ENCODE measurements at regions not wholly inside any gene's neighbourhood (a gene's known extent, or its start where the extent isn't known, plus 50 kb on each side); places are given as distances from the start of the nearest gene placed in this dataset.

DNA sequence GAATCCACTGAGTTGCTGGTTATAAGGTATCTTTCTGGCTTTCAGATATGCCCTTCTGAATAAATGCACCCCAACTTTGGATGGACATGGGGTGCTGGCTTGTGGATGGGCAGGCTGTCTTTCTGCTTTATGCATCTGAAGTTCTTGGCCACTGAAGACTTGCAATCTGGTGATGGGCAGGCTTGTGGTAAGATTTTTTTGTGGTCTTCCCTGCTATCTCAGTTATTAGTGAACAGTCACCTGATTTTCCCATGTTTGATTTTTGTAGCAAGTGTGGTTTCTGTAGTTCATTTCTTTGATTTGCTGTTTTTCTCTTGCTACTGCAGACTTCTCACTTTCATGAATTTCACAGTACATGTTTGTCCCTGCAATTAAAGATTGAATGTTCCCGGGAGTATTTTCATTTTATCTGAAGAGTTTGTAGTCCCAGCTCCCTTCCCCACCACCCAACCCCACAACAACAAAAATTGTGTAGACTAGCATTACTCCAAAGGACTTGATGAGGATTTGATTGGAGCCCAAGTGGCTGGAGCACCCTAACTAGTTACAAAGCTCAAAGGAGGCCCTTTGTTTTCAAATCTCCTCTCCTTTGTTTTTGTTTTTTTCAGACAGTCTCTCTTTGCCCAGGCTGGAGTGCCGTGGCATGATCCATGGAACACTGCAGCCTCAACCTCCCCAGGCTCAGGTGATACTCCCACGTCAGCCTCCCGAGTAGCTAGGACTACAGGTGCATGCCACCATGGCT is 63.6 kb upstream of the MGAT5 start:
- DNase-seq, result no peak

DNA sequence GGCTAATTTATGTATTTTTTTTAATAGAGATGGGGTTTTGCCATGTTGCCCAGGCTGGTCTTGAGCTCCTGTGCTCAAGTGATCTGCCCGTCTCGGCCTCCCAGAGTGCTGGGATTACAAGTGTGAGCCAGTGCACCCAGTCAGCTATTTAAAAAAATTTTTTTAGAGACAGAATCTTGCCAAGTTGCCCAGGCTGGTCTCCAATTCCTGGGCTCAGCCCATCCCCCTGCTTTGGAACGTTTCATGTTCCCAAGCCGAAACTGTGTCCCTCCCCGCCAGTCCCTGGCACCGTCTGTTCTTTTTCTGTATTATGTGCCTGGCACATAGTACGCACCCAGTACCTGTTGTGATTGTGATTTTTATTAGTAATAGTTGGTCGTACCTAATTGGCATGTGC is 63.1 kb upstream of the MGAT5 start:
- no peak for DNase-seq

- no peak for DNase-seq
Measured at GRCh38 chr2:134191835-134192234, 62.0 kb upstream of the MGAT5 start.

GRCh38 chr2:134193006-134193405 is 60.9 kb upstream of the MGAT5 start:
- no peak for DNase-seq

GRCh38 chr2:134194519-134194918 is 59.4 kb upstream of the MGAT5 start:
- no peak for DNase-seq

GRCh38 chr2:134195341-134195740 is 58.5 kb upstream of the MGAT5 start:
- no peak for DNase-seq

DNA sequence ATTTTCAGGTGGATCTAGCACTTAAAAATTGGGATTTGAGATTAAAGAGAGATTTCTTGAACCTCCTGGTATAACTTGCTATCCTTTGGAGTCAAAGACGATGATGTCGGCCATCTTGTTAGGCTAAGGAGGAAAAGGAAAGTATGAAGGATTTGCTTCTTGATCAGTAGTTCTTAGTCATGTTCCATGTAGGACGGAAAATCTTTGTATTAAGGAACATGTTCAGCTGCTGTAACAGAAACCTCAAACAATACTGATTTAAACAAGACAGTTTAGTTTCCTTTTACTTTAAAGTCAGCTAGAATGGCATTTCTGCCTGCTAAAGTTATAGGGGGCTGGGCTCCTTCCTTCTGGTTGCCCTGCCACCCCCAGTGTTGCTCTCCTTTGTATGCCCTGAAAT is 56.4 kb upstream of the MGAT5 start:
- no peak for DNase-seq

DNA sequence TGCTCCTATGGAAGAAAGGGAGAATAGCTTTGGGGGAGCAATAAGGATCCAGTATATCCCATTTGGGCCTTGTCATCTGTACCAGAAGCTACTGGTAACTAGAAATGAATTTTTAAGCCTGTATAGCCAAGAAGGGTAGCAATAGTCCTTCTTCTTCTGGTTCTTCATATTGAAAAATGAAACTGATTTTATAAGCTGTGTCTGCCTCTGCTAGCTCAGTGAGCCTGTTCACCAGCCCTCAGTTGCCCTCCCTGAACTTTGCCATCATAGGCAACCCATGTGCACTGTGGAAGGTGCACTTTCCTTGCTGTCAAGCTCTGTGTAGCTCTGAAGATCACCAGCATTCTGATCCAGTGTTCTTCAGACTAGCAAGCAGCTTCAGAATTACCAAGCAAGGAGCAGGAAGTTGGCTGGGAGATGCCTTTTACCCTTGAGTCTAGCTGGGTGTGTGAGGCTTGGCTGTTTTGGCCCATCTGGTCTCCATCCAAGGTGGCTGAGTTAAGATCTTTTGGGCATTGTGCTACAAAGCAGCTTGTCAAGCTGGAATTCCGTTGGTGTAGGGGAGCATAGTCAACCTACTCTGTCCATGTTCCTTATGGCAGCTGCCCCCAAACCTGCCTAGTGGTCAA is 55.8 kb upstream of the MGAT5 start:
- no peak for DNase-seq

GRCh38 chr2:134199123-134199522 is 54.7 kb upstream of the MGAT5 start:
- no peak for DNase-seq

GRCh38 chr2:134200036-134200618 is 53.7 kb upstream of the MGAT5 start:
- no peak for DNase-seq

GRCh38 chr2:134201533-134201932 is 52.3 kb upstream of the MGAT5 start:
- no peak for DNase-seq

DNA sequence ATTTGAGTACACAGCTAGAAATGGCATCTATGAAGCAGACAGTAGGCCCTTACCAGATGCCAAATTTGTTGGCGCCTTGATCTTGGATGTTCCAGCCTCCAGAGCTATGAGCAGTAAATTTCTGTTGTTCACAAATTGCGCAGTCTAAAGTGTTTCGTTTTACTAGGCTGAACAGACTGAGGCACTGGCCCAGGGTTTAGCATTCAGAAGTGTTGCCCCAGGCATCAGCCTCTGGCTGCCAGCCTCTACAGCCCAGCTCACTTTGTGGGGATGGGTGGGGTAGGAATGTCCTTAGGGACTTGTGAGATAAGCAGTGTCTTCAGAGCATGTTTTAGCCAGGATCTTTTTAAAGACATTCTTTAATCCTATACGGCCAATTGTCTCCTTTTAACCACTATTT is 51.5 kb upstream of the MGAT5 start:
- DNase-seq, result no peak

GRCh38 chr2:134203175-134203574 is 50.7 kb upstream of the MGAT5 start:
- no peak for DNase-seq

Data from GDM1 (cell line).